Duodenal mucosa (tissue), 2 donors: ENCODE measurements at regions not wholly inside any gene's neighbourhood (a gene's known extent, or its start where the extent isn't known, plus 50 kb on each side); places are given as distances from the start of the nearest gene placed in this dataset.

ENCODE experiments used
- H3K27ac ChIP-seq: one replicate; pipeline ENCODE4 v1.7.0; 2013; ENCODE audit warnings: low read depth, low read length
- H3K27me3 ChIP-seq, 2 donors: one replicate each; pipeline ENCODE4 v1.7.0; 2013; ENCODE audit warnings: low read length in 2 of 2, control low read depth in 1 of 2; ENCODE audit not compliant: insufficient read depth in 2 of 2, control insufficient read depth in 1 of 2
- H3K36me3 ChIP-seq, 2 donors: one replicate each; pipeline ENCODE4 v1.7.0; 2013; ENCODE audit warnings: low read length in 2 of 2, control low read depth in 1 of 2; ENCODE audit not compliant: insufficient read depth in 2 of 2, control insufficient read depth in 1 of 2
- H3K4me1 ChIP-seq, 2 donors: one replicate each; pipeline ENCODE4 v1.7.0; 2013; ENCODE audit warnings: low read length in 2 of 2, control low read depth in 1 of 2; ENCODE audit not compliant: insufficient read depth in 2 of 2, control insufficient read depth in 1 of 2
- H3K4me3 ChIP-seq, 2 donors: one replicate each; pipeline ENCODE4 v1.7.0; 2013; ENCODE audit warnings: low read length in 2 of 2, low read depth in 1 of 2
- H3K9ac ChIP-seq, 2 donors: one replicate each; pipeline ENCODE4 v1.7.0; 2013; ENCODE audit warnings: low read length in 2 of 2, low read depth in 1 of 2
- H3K9me3 ChIP-seq, 2 donors: one replicate each; pipeline ENCODE4 v1.7.0; 2013; ENCODE audit warnings: low read length in 2 of 2, control low read depth in 1 of 2; ENCODE audit not compliant: control insufficient read depth in 1 of 2

DNA sequence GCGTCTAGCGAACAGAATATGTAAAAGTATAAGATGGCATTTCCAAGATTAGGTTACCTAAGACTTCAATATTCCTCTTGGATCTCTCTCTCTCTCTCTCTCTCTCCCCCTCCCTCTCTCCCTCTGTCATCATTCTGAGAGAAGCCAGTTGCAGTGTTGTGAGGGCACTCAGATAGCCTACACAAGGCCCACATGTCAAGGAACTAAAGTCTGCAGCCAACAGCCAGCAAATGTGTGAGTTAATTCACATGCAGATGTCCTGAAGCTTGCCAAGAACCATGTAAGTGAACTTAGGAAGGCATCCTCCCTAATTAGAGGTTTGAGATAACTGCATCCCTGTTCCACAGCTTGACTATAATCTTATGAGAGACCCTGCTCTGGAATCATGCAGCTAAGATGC lies 822.9 kb upstream of the PRR20A start:
- Histone ChIP-seq H3K36me3 (no peaks in the 10 kb centered on the region), H3K9ac (no peak overlapping the region), H3K27me3 (no peaks in the 10 kb centered on the region), H3K9me3 (peaks cover 0 to 3% of the 10 kb centered on the region in 2 donors), H3K4me1 (no peaks in the 10 kb centered on the region), H3K27ac (no peak overlapping the region), H3K4me3 (no peak overlapping the region)

DNA sequence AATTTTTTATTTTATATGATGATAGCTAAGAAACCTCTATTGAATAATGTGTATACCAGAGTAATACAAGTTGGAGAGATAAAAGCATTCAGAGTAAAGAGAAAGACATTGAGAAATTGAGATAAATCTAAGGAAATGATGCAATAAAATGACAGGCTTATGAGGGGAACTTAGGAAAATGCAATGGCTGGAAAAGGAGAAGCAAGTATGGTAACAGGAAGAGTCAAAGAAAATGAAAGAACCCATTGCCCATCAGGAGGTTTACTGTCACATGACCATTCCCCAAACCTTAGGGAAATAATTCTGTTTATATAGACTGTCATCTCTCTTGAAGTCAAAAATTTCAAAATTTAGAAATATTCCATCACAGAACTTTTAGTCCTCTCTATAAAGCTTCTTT lies 808.0 kb upstream of the PRR20A start:
- Histone ChIP-seq H3K27me3 (no peaks in the 10 kb centered on the region), H3K4me3 (no peak overlapping the region), H3K9ac (no peak overlapping the region), H3K27ac (no peak overlapping the region), H3K4me1 (no peaks in the 10 kb centered on the region), H3K36me3 (no peaks in the 10 kb centered on the region), H3K9me3 (peaks cover 6 to 9% of the 10 kb centered on the region in 2 donors)

DNA sequence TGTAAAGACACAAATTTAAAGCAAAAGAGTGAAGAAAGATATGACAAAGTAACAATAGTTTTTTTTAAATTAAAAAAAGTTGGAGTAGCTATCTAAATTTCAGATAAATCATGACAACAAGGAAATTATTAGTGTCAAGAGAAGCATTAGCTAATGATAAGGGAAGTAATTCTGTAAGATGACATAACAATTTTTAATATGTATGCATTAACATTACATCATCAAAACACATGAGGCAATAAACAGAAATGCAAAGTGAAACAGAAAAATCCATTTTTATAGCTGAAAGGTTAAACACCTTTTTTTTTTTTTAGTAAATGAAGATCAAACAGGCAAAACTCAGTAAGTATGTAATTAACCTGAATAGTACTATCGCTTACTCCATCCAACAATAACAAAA lies 804.9 kb upstream of the PRR20A start:
- Histone ChIP-seq H3K9ac (no peak overlapping the region), H3K27ac (no peak overlapping the region), H3K27me3 (no peaks in the 10 kb centered on the region), H3K36me3 (no peaks in the 10 kb centered on the region), H3K9me3 (peaks cover 9 to 17% of the 10 kb centered on the region in 2 donors), H3K4me1 (no peaks in the 10 kb centered on the region), H3K4me3 (no peak overlapping the region)

DNA sequence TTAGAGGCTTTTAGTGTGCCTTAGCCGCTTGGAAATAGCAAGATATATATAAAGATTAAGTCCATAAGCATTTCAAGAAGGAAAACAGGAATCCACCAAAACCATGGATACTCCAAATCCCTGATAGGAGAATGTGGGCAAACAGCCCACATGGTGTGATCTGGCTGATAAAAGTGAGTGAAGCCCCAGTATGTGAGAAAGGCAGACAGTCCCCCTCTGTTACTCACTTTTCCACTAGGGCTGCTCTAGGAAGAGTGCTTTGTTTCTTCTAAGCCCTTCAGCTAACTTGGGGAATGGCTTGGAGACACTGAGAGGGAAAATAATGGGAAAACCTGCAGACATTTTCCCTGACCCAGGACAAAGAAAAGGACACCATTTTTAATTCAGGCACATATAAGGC lies 802.3 kb upstream of the PRR20A start:
- Histone ChIP-seq H3K27me3 (no peaks in the 10 kb centered on the region), H3K27ac (no peak overlapping the region), H3K4me3 (no peak overlapping the region), H3K9ac (no peak overlapping the region), H3K36me3 (no peaks in the 10 kb centered on the region), H3K4me1 (no peaks in the 10 kb centered on the region), H3K9me3 (peaks cover 6 to 19% of the 10 kb centered on the region in 2 donors)

DNA sequence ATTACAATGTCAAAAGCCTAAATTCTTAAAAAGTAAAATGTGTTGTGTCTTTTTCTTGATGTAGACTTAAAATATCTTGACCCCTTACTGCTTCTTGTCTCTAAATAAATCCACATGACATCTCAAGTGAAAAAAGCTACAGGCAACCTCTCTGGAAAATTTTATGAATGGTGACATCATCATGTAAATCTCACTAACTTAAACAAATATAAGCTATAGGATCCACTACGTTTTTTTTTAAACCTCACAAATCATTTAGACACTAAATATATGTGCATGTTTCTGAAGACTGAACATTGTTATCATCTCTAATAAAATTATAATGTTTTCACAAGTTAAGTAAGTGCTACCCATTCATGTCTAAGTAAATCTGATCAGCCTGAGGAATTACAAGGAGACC lies 793.7 kb upstream of the PRR20A start:
- H3K27ac ChIP-seq, result no peak overlapping the region
- H3K9ac ChIP-seq, result no peak overlapping the region
- peaks cover 2 to 9% of the 10 kb centered on the region in 2 donors for H3K9me3 ChIP-seq
- no peak overlapping the region for H3K4me3 ChIP-seq
- no peaks in the 10 kb centered on the region for H3K27me3 ChIP-seq
- no peaks in the 10 kb centered on the region for H3K36me3 ChIP-seq
- no peaks in the 10 kb centered on the region for H3K4me1 ChIP-seq

DNA sequence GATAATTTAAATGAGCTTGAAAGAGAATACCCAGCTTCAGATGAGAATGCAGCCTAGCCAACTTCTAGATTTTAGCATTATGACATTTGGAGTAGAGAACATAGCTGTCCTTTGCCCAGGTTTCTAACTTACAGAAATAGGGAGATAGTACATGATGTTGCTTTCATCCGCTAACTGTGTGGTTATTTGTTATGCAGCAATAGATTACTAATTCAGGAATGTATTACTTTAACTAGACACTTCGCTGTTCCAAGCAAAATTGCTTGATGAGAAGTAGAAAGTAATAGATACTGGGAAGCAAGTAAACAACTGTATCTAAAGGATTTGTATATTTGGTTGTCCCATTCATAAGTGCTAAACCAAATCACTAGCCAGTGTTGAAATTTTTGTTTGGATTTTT lies 790.9 kb upstream of the PRR20A start:
- no peaks in the 10 kb centered on the region for H3K4me1 ChIP-seq
- H3K9me3 ChIP-seq, result peaks cover 0 to 2% of the 10 kb centered on the region in 2 donors
- no peak overlapping the region for H3K9ac ChIP-seq
- H3K4me3 ChIP-seq, result no peak overlapping the region
- no peak overlapping the region for H3K27ac ChIP-seq
- no peaks in the 10 kb centered on the region for H3K36me3 ChIP-seq
- H3K27me3 ChIP-seq, result no peaks in the 10 kb centered on the region

DNA sequence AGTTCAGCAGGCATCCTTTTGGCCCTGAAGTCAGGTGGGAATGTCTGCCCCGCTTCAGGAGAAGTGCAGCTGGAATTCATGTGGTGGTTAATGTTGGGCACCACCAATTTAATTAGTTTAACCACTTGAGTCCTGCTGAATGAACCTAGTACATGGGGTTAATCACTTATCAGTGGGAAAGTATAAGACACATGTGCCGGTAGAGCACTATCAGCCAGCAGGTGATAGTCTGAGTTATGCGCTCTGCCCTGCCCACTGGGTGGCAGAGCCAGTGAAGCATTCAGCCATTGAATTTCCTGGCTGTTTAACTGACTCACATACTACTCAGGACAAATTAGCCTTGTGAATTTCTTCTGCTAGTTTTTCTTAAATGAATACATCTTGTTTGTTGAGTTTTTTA lies 789.7 kb upstream of the PRR20A start:
- no peaks in the 10 kb centered on the region for H3K36me3 ChIP-seq
- no peak overlapping the region for H3K4me3 ChIP-seq
- H3K4me1 ChIP-seq, result no peaks in the 10 kb centered on the region
- no peak overlapping the region for H3K9ac ChIP-seq
- H3K9me3 ChIP-seq, result peaks cover 2 to 5% of the 10 kb centered on the region in 2 donors
- no peak overlapping the region for H3K27ac ChIP-seq
- no peaks in the 10 kb centered on the region for H3K27me3 ChIP-seq

DNA sequence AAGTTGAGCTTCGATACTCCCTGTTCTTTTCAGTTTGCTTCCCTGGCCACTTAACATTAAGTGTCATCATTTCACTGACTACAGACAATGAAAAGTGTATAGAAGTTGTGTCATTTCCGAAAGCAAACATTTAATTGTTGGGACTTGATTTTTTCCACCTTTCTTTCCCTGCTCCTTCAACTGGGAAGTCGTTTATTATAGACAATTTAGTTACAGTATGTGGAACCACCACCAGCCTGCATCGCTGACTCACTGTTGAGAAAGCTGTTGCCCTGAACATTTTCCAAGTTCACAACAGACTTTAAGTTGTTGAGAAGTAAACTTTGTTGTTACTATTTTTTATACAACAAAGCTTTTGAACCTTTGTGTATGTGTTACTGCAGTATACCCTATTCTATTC lies 788.4 kb upstream of the PRR20A start:
- Histone ChIP-seq H3K9ac (no peak overlapping the region), H3K27me3 (no peaks in the 10 kb centered on the region), H3K27ac (no peak overlapping the region), H3K9me3 (peaks cover 2 to 5% of the 10 kb centered on the region in 2 donors), H3K4me3 (no peak overlapping the region), H3K4me1 (no peaks in the 10 kb centered on the region), H3K36me3 (no peaks in the 10 kb centered on the region)

DNA sequence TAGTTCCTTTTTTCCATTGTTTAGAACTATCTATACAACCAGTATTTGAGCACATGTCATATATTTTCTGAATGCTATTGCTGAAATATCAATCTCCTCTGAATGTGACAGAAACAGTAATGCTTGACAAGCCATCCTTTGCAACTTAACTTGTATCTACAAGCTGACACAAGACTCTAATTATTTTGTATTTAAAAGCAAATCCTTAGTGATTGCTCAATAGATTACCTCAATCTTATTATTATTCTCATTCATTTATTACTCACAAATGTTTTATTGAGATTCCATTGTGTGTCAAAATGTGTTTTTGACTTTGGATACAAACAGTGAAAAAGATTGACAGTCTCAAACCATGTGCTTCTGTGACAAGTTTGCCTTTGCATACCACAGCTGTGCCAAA lies 787.8 kb upstream of the PRR20A start:
- H3K36me3 ChIP-seq, result no peaks in the 10 kb centered on the region
- peaks cover 2 to 5% of the 10 kb centered on the region in 2 donors for H3K9me3 ChIP-seq
- no peaks in the 10 kb centered on the region for H3K27me3 ChIP-seq
- H3K9ac ChIP-seq, result no peak overlapping the region
- H3K4me3 ChIP-seq, result no peak overlapping the region
- H3K4me1 ChIP-seq, result no peaks in the 10 kb centered on the region
- no peak overlapping the region for H3K27ac ChIP-seq

DNA sequence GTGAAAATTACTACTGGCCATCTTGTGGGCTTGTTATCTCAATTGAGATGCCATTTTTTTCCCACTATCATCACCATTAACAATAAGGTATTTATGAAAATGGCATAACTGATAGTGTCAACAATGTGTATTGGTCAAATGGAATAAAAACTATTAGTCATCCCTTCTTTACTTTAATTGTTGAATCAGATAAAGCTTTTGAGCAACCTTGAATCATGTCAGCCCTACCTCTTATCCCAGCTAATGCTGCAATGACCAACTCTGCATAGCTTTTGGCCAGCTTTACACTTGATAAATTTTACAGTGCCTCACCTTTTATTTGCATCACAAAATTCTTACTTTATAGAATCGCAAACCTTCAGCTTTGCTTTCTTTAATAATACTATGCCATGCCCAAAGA lies 784.0 kb upstream of the PRR20A start:
- no peak overlapping the region for H3K27ac ChIP-seq
- H3K4me3 ChIP-seq, result no peak overlapping the region
- H3K9ac ChIP-seq, result no peak overlapping the region
- no peaks in the 10 kb centered on the region for H3K27me3 ChIP-seq
- H3K4me1 ChIP-seq, result no peaks in the 10 kb centered on the region
- peaks cover 2 to 5% of the 10 kb centered on the region in 2 donors for H3K9me3 ChIP-seq
- no peaks in the 10 kb centered on the region for H3K36me3 ChIP-seq

DNA sequence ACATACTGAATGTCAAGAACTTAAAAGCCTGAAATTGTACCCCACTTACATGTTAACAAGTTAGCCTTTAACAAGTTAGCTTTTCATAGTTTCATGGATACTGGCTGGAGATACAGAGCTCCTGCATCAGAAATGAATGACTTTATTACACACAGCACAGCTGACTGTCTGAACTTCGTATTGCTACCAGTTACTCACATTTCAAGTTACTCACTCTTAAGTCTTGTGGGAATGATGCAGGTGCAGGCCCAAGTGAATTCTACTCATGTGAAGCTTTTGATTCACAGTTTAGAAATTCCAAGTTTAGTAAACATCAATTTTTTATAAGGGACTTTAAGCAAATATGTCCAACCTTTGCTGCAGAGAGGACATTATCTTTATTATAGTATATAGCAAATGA lies 762.2 kb upstream of the PRR20A start:
- Histone ChIP-seq H3K36me3 (no peaks in the 10 kb centered on the region), H3K27me3 (no peaks in the 10 kb centered on the region), H3K4me3 (no peak overlapping the region), H3K9me3 (peaks cover 0 to 11% of the 10 kb centered on the region in 2 donors), H3K9ac (no peak overlapping the region), H3K27ac (no peak overlapping the region), H3K4me1 (no peaks in the 10 kb centered on the region)
